WTC11 (cell line): ENCODE measurements at regions not wholly inside any gene's neighbourhood (a gene's known extent, or its start where the extent isn't known, plus 50 kb on each side); places are given as distances from the start of the nearest gene placed in this dataset.
A peak's percentile ranks its signal among the peaks of the same experiment; 100 is the strongest.

Experiments
- ATAC-seq: fragments of 200-7000 bp; cut with Tn5 transposase; 2 replicates; pipeline ENCODE4 v1.10.0; 2021; ENCODE audit warnings: mild to moderate bottlenecking, moderate library complexity
- CTCF ChIA-PET: fragments of 300-600 bp; sonication (Branson Sonifier 250); formaldehyde crosslinking; loops from one replicate; lab custom pipeline; 2021; ENCODE audit warnings: antibody characterized with exemption; lab: Charles Lee
- POLR2A ChIA-PET: fragments of 350-600 bp; sonication (Branson Sonifier 250); formaldehyde crosslinking; loops from one replicate; lab custom pipeline; 2021; ENCODE audit warnings: antibody characterized with exemption; lab: Charles Lee
- DNase-seq: peaks from one replicate; pipeline ENCODE4 v3.0.0; 2021; ENCODE audit warnings: low spot score
- H3K27ac Mint-ChIP-seq: 2 replicates; pipeline ENCODE4 v1.8.0; 2021; ENCODE audit warnings: mixed read lengths
- H3K27me3 Mint-ChIP-seq: 2 replicates; pipeline ENCODE4 v1.8.0; 2021; ENCODE audit warnings: low read depth, mild to moderate bottlenecking, moderate library complexity, mixed read lengths
- H3K36me3 Mint-ChIP-seq: 2 replicates; pipeline ENCODE4 v1.8.0; 2021; ENCODE audit warnings: mixed read lengths
- H3K4me1 Mint-ChIP-seq: 2 replicates; pipeline ENCODE4 v1.8.0; 2022; ENCODE audit warnings: mixed read lengths
- H3K4me3 Mint-ChIP-seq: 2 replicates; pipeline ENCODE4 v1.8.0; 2021; ENCODE audit warnings: mild to moderate bottlenecking, moderate library complexity, mixed read lengths
- H3K9me3 Mint-ChIP-seq: 2 replicates; pipeline ENCODE4 v1.8.0; 2021; ENCODE audit warnings: mixed read lengths
- ATF1 ChIP-seq: sonication (generic); formaldehyde crosslinking; IDR thresholded peaks from 2 replicates; pipeline ENCODE4 v1.8.1; 2023; ENCODE audit warnings: mild to moderate bottlenecking, moderate library complexity, missing genetic modification reagents
- ATF2 ChIP-seq: sonication (generic); formaldehyde crosslinking; IDR thresholded peaks from 2 replicates; pipeline ENCODE4 v1.8.1; 2022; ENCODE audit warnings: low read depth, missing genetic modification reagents, borderline replicate concordance
- FOXJ3 ChIP-seq: sonication (generic); formaldehyde crosslinking; IDR thresholded peaks from 2 replicates; pipeline ENCODE4 v1.9.0; 2021; ENCODE audit warnings: missing genetic modification reagents, mild to moderate bottlenecking, borderline replicate concordance
- GABPB1 ChIP-seq: sonication (generic); formaldehyde crosslinking; IDR thresholded peaks from 2 replicates; pipeline ENCODE4 v1.8.1; 2023; ENCODE audit warnings: mild to moderate bottlenecking, missing genetic modification reagents
- GRHL2 ChIP-seq: fragments of 250-450 bp; sonication (Bioruptor Pico); IDR thresholded peaks from 2 replicates; pipeline ENCODE4 v1.8.0; 2022; ENCODE audit warnings: mild to moderate bottlenecking, moderate library complexity; ENCODE audit not compliant: insufficient replicate concordance, severe bottlenecking
- HMGA2 ChIP-seq: fragments of 250-450 bp; sonication (Bioruptor Pico); IDR thresholded peaks from 2 replicates; pipeline ENCODE4 v1.4.0; 2021; ENCODE audit warnings: mild to moderate bottlenecking, moderate library complexity
- NFE2L1 ChIP-seq: sonication (generic); formaldehyde crosslinking; IDR thresholded peaks from 2 replicates; pipeline ENCODE4 v1.8.1; 2023; ENCODE audit warnings: missing genetic modification reagents
- PRRX2 ChIP-seq: fragments of 250-450 bp; sonication (Bioruptor Pico); IDR thresholded peaks from 2 replicates; pipeline ENCODE4 v1.8.0; 2021; ENCODE audit warnings: mild to moderate bottlenecking
- TCF7 ChIP-seq: sonication (generic); formaldehyde crosslinking; IDR thresholded peaks from 2 replicates; pipeline ENCODE4 v1.8.0; 2022; ENCODE audit warnings: mild to moderate bottlenecking, low read depth, missing genetic modification reagents, moderate library complexity
- ZBTB21 ChIP-seq: sonication (generic); formaldehyde crosslinking; IDR thresholded peaks from 2 replicates; pipeline ENCODE4 v1.8.1; 2023; ENCODE audit warnings: mild to moderate bottlenecking, missing genetic modification reagents, borderline replicate concordance
- ZNF263 ChIP-seq: sonication (generic); formaldehyde crosslinking; IDR thresholded peaks from 2 replicates; pipeline ENCODE4 v1.8.1; 2022; ENCODE audit warnings: low read depth, mild to moderate bottlenecking, moderate library complexity, missing genetic modification reagents
- ZNF281 ChIP-seq: sonication (generic); formaldehyde crosslinking; IDR thresholded peaks from 2 replicates; pipeline ENCODE4 v1.8.0; 2023; ENCODE audit warnings: mild to moderate bottlenecking, missing genetic modification reagents
- ZNF396 ChIP-seq: fragments of 250-450 bp; sonication (Bioruptor Pico); IDR thresholded peaks from 2 replicates; pipeline ENCODE4 v1.8.0; 2021; ENCODE audit warnings: mild to moderate bottlenecking, moderate library complexity, borderline replicate concordance
- ZNF423 ChIP-seq: fragments of 250-450 bp; sonication (Bioruptor Pico); IDR thresholded peaks from 2 replicates; pipeline ENCODE4 v2.1.2; 2022; ENCODE audit warnings: mild to moderate bottlenecking, moderate library complexity
- ZNF532 ChIP-seq: fragments of 250-450 bp; sonication (Bioruptor Pico); IDR thresholded peaks from 2 replicates; pipeline ENCODE4 v1.9.0; 2021; ENCODE audit warnings: mild to moderate bottlenecking, borderline replicate concordance
- ZNF671 ChIP-seq: fragments of 250-450 bp; sonication (Bioruptor Pico); IDR thresholded peaks from 2 replicates; pipeline ENCODE4 v1.8.0; 2021; ENCODE audit warnings: mild to moderate bottlenecking
- microRNA-seq: library from miRNA; unstranded; fragments of <30 nt; microRNA quantifications from one replicate; pipeline ENCODE4 v1.2.0, GENCODE V29; 2022; ENCODE audit warnings: borderline number of aligned reads

GRCh38 chr3:44186111-44186672 is 55.5 kb upstream of the TOPAZ1 start (continued):
- TF ChIP-seq ZNF532 (no peak), GABPB1 (no peak)
- TF ChIP-seq, all 79 proteins: peak for 0

GRCh38 chr3:44186712-44187111 is 55.0 kb upstream of the TOPAZ1 start:
- TF ChIP-seq ZNF263 (no peak), ATF2 (CRISPR knock-in tag) (no peak), ZBTB21 (CRISPR knock-in tag) (no peak), ATF1 (CRISPR knock-in tag) (no peak), TCF7 (CRISPR knock-in tag) (no peak), ZNF423 (CRISPR knock-in tag) (no peak), ZNF281 (no peak), ZNF396 (no peak), HMGA2 (CRISPR knock-in tag) (no peak), NFE2L1 (no peak), GRHL2 (CRISPR knock-in tag) (no peak), FOXJ3 (no peak), PRRX2 (CRISPR knock-in tag) (no peak), ZNF671 (CRISPR knock-in tag) (no peak)
- Mint-ChIP-seq H3K27ac (no peak overlapping the region), H3K4me1 (peaks cover 16% of the 10 kb centered on the region), H3K9me3 (peaks cover 14% of the 10 kb centered on the region), H3K36me3 (peaks cover 2% of the 10 kb centered on the region), H3K27me3 (peaks cover 3% of the 10 kb centered on the region), H3K4me3 (no peak overlapping the region)
- ChIA-PET POLR2A (no interaction called here), CTCF (no interaction called here)
- DNase-seq: no peak
- no peak for ATAC-seq

Small RNA genes lying in the stretch of these regions (microRNA-seq; reads per million reads assigned to microRNA genes)
- 30.7 reads per million, percentile 46 among the genes with 10 or more reads in this experiment for gene MIR138-1
